RWPE1 (cell line): ENCODE measurements at regions not wholly inside any gene's neighbourhood (a gene's known extent, or its start where the extent isn't known, plus 50 kb on each side); places are given as distances from the start of the nearest gene placed in this dataset.

ENCODE experiments used
- CTCF ChIA-PET: fragments of 350-600 bp; sonication (Branson Sonifier 250); formaldehyde crosslinking; extraction: SDS; loops from one replicate; lab custom pipeline; 2021; lab: Yijun Ruan, JAX
- POLR2A ChIA-PET: fragments of 400-600 bp; formaldehyde crosslinking; extraction: SDS; loops from one replicate; lab custom pipeline; 2020; ENCODE audit warnings: antibody characterized with exemption; ENCODE audit not compliant: low non-redundant PET; lab: Yijun Ruan, JAX
- DNase-seq: peaks from one replicate; pipeline ENCODE4 v3.0.0; 2012; ENCODE audit warnings: low spot score
- H3K27ac ChIP-seq: fragments of 450-650 bp; 2 replicates; pipeline ENCODE4 v1.5.1; 2017
- CTCF ChIP-seq: fragments of 450-650 bp; conservative IDR thresholded peaks from 2 replicates; pipeline ENCODE4 v1.5.1; 2017; ENCODE audit warnings: low read depth, mild to moderate bottlenecking

- DNase-seq: no peak
- H3K27ac ChIP-seq: no peak overlapping the region
- POLR2A ChIA-PET: no interaction called here
- TF ChIP-seq CTCF: no peak
- CTCF ChIA-PET: no interaction called here
Observed at GRCh38 chr5:123732257-123732656, 220.3 kb downstream of the CSNK1G3 start.

GRCh38 chr5:123722451-123722850, 210.5 kb downstream of the CSNK1G3 start:
- TF ChIP-seq CTCF: no peak
- CTCF ChIA-PET: no interaction called here
- H3K27ac ChIP-seq: no peak overlapping the region
- DNase-seq: no peak
- POLR2A ChIA-PET: no interaction called here

GRCh38 chr5:123721675-123722276, 209.8 kb downstream of the CSNK1G3 start:
- no peak for TF ChIP-seq CTCF
- ChIA-PET CTCF (interaction anchor here (0.6 kb wide), 1 partner anchor 1386 kb away, joined by 4 read pairs; no protein-coding TSS in a partner anchor), POLR2A (no interaction called here)
- DNase-seq: no peak
- no peak overlapping the region for H3K27ac ChIP-seq

- CTCF ChIA-PET: no interaction called here
- no peak for TF ChIP-seq CTCF
- no peak for DNase-seq
- POLR2A ChIA-PET: no interaction called here
- H3K27ac ChIP-seq: no peak overlapping the region
Observed at GRCh38 chr5:123720955-123721354, 209.0 kb downstream of the CSNK1G3 start.

- H3K27ac ChIP-seq: no peak overlapping the region
- ChIA-PET CTCF (interaction anchor here (0.6 kb wide), 1 partner anchor 1382 kb away, joined by 3 read pairs; no protein-coding TSS in a partner anchor), POLR2A (no interaction called here)
- DNase-seq: no peak
- TF ChIP-seq CTCF: no peak
Observed at GRCh38 chr5:123720339-123720738, 208.4 kb downstream of the CSNK1G3 start.

- no peak overlapping the region for H3K27ac ChIP-seq
- ChIA-PET POLR2A (no interaction called here), CTCF (no interaction called here)
- no peak for DNase-seq
- no peak for TF ChIP-seq CTCF
Observed at GRCh38 chr5:123719004-123719403, 207.0 kb downstream of the CSNK1G3 start.
